HL-60 (cell line): ENCODE measurements at regions not wholly inside any gene's neighbourhood (a gene's known extent, or its start where the extent isn't known, plus 50 kb on each side); places are given as distances from the start of the nearest gene placed in this dataset.
"Not testable (repeated sequence)": the region's sequence is repeated elsewhere in the genome, so short reads cannot be mapped to it uniquely, and the experiment has no call there.

Experiments
- DNase-seq, 2 experiments: peaks; one replicate each; pipeline ENCODE4 v3.0.0-alpha.2; 2010 to 2020; ENCODE audit warnings: low read depth in 1 of 2, low spot score in 1 of 2
- H3K27ac ChIP-seq: fragments of 250-450 bp; sonication (Bioruptor Pico); replicated peaks from 2 replicates; pipeline ENCODE4 v1.5.1; 2020; ENCODE audit warnings: mild to moderate bottlenecking, moderate library complexity
- H3K27me3 ChIP-seq: fragments of 250-450 bp; sonication (Bioruptor Pico); 2 replicates; pipeline ENCODE4 v1.5.1; 2021; ENCODE audit warnings: mild to moderate bottlenecking, moderate library complexity; ENCODE audit not compliant: insufficient read depth, poor library complexity, severe bottlenecking
- H3K4me3 ChIP-seq: replicated peaks from 2 replicates; pipeline ENCODE4 v1.5.1; 2011; ENCODE audit warnings: mild to moderate bottlenecking, control low read depth, low read length; ENCODE audit not compliant: insufficient read depth
- GABPA ChIP-seq: IDR thresholded peaks from 2 replicates; pipeline ENCODE4 v1.6.1; 2012; ENCODE audit warnings: low read depth
- POLR2AphosphoS5 ChIP-seq: IDR thresholded peaks from 2 replicates; pipeline ENCODE4 v1.6.1; 2012; ENCODE audit warnings: low read depth
- SPI1 ChIP-seq: IDR thresholded peaks from 2 replicates; pipeline ENCODE4 v1.6.1; 2012; ENCODE audit warnings: low read depth, mild to moderate bottlenecking, borderline replicate concordance
- TF ChIP-seq, protein P1 (sequence below): IDR thresholded peaks from 2 replicates; pipeline ENCODE4 v1.6.1; 2012; ENCODE audit warnings: low read depth; ENCODE audit not compliant: insufficient replicate concordance
- TF ChIP-seq, protein P2 (sequence below): IDR thresholded peaks from one replicate; pipeline ENCODE4 v1.5.1; 2011; ENCODE audit warnings: low read length, control low read depth, inconsistent platforms; ENCODE audit not compliant: insufficient read depth

DNA sequence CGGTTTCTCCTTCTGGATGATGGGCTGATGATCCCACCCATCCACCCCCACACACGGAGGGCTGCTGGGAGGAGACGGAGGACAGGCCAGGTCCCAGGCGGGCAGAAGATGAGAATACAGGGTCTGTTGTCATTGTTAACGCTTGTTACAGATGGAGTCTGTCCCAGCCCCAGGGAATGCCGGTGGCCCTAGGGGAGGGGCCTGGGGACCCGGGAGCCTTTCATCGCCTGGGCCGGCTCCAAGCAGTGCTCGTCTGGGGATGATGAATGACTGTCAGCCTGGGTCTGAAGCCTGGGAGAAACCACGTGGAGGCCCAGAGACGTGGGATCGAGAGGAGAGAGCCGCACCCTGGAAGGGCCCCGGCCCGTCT, 69.2 kb downstream of the UNCX start:
- Histone ChIP-seq H3K27me3 (peaks cover 6% of the 10 kb centered on the region), H3K4me3 (no peak overlapping the region), H3K27ac (no peak overlapping the region)
- DNase-seq, result no peak
- TF ChIP-seq, protein P1, sequence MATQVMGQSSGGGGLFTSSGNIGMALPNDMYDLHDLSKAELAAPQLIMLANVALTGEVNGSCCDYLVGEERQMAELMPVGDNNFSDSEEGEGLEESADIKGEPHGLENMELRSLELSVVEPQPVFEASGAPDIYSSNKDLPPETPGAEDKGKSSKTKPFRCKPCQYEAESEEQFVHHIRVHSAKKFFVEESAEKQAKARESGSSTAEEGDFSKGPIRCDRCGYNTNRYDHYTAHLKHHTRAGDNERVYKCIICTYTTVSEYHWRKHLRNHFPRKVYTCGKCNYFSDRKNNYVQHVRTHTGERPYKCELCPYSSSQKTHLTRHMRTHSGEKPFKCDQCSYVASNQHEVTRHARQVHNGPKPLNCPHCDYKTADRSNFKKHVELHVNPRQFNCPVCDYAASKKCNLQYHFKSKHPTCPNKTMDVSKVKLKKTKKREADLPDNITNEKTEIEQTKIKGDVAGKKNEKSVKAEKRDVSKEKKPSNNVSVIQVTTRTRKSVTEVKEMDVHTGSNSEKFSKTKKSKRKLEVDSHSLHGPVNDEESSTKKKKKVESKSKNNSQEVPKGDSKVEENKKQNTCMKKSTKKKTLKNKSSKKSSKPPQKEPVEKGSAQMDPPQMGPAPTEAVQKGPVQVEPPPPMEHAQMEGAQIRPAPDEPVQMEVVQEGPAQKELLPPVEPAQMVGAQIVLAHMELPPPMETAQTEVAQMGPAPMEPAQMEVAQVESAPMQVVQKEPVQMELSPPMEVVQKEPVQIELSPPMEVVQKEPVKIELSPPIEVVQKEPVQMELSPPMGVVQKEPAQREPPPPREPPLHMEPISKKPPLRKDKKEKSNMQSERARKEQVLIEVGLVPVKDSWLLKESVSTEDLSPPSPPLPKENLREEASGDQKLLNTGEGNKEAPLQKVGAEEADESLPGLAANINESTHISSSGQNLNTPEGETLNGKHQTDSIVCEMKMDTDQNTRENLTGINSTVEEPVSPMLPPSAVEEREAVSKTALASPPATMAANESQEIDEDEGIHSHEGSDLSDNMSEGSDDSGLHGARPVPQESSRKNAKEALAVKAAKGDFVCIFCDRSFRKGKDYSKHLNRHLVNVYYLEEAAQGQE, result no peak
- TF ChIP-seq, protein P2, sequence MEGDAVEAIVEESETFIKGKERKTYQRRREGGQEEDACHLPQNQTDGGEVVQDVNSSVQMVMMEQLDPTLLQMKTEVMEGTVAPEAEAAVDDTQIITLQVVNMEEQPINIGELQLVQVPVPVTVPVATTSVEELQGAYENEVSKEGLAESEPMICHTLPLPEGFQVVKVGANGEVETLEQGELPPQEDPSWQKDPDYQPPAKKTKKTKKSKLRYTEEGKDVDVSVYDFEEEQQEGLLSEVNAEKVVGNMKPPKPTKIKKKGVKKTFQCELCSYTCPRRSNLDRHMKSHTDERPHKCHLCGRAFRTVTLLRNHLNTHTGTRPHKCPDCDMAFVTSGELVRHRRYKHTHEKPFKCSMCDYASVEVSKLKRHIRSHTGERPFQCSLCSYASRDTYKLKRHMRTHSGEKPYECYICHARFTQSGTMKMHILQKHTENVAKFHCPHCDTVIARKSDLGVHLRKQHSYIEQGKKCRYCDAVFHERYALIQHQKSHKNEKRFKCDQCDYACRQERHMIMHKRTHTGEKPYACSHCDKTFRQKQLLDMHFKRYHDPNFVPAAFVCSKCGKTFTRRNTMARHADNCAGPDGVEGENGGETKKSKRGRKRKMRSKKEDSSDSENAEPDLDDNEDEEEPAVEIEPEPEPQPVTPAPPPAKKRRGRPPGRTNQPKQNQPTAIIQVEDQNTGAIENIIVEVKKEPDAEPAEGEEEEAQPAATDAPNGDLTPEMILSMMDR, result no peak
- TF ChIP-seq SPI1 (no peak), GABPA (no peak), POLR2AphosphoS5 (no peak)

GRCh38 chr7:1302936-1303335, 70.3 kb downstream of the UNCX start:
- TF ChIP-seq, protein P1, result no peak
- TF ChIP-seq POLR2AphosphoS5 (no peak), SPI1 (no peak), GABPA (no peak)
- H3K27me3 ChIP-seq, result no peaks in the 10 kb centered on the region
- H3K27ac ChIP-seq, result no peak overlapping the region
- H3K4me3 ChIP-seq, result no peak overlapping the region
- no peak for DNase-seq

- DNase-seq, H3K4me3 ChIP-seq, H3K27me3 ChIP-seq, H3K27ac ChIP-seq: not testable (repeated sequence)
Measured at GRCh38 chr7:1304011-1304410, 71.3 kb downstream of the UNCX start.

GRCh38 chr7:1305873-1306272, 73.2 kb downstream of the UNCX start:
- DNase-seq, result no peak
- no peak overlapping the region for H3K27ac ChIP-seq
- H3K4me3 ChIP-seq, result no peak overlapping the region
- TF ChIP-seq, protein P1, result no peak
- TF ChIP-seq, protein P2, result no peak
- TF ChIP-seq POLR2AphosphoS5, result no peak
- TF ChIP-seq SPI1, result no peak
- TF ChIP-seq GABPA, result no peak
- H3K27me3 ChIP-seq, result no peaks in the 10 kb centered on the region
